HEK293 (cell line): ENCODE measurements at regions not wholly inside any gene's neighbourhood (a gene's known extent, or its start where the extent isn't known, plus 50 kb on each side); places are given as distances from the start of the nearest gene placed in this dataset.

Source experiments
- CTCF ChIA-PET: fragments of 350-600 bp; formaldehyde crosslinking; extraction: SDS; loops from one replicate; lab custom pipeline; 2021; ENCODE audit warnings: antibody characterized with exemption; lab: Yijun Ruan, JAX
- POLR2A ChIA-PET: fragments of 300-600 bp; formaldehyde crosslinking; extraction: SDS; loops from one replicate; lab custom pipeline; 2020; ENCODE audit warnings: antibody characterized with exemption, inconsistent platforms; lab: Yijun Ruan, JAX
- H3K27ac ChIP-seq: fragments of 200-500 bp; sonication (Bioruptor generic); 2 replicates; pipeline ENCODE4 v1.5.1; 2014; ENCODE audit warnings: low read depth, low read length, control low read depth, inconsistent platforms; ENCODE audit errors: extremely low read depth
- H3K36me3 ChIP-seq, 2 experiments: fragments of 200-500 bp in 1 of 2; sonication (Bioruptor generic) in 1 of 2; 1 replicate in 1 of 2; 2 replicates in 1 of 2; pipeline ENCODE4 v1.5.1; 2014 to 2017; ENCODE audit warnings: inconsistent platforms in 2 of 2, low read length in 2 of 2; ENCODE audit not compliant: control insufficient read depth in 2 of 2, insufficient read depth in 1 of 2
- H3K4me1 ChIP-seq: fragments of 200-500 bp; sonication (Bioruptor generic); 2 replicates; pipeline ENCODE4 v1.5.1; 2014; ENCODE audit warnings: mild to moderate bottlenecking, low read length, inconsistent platforms; ENCODE audit not compliant: control insufficient read depth, insufficient read depth
- H3K4me3 ChIP-seq: 2 replicates; pipeline ENCODE4 v1.5.1; 2011; ENCODE audit warnings: low read depth, mild to moderate bottlenecking, control low read depth, low read length, moderate library complexity
- H3K9me3 ChIP-seq: fragments of 200-500 bp; sonication (Bioruptor generic); 2 replicates; pipeline ENCODE4 v1.5.1; 2014; ENCODE audit warnings: low read depth, low read length, inconsistent platforms; ENCODE audit not compliant: control insufficient read depth, insufficient read depth
- BCL6B ChIP-seq: fragments of 450-650 bp; formaldehyde crosslinking; IDR thresholded peaks from 2 replicates; pipeline ENCODE4 v1.5.1; 2017; ENCODE audit warnings: missing biosample characterization, missing genetic modification characterization
- HIC1 ChIP-seq: fragments of 450-650 bp; formaldehyde crosslinking; IDR thresholded peaks from 2 replicates; pipeline ENCODE4 v1.5.1; 2016; ENCODE audit warnings: missing biosample characterization, missing genetic modification characterization
- REST ChIP-seq: fragments of 450-650 bp; formaldehyde crosslinking; IDR thresholded peaks from 2 replicates; pipeline ENCODE4 v1.5.1; 2016; ENCODE audit warnings: missing biosample characterization, missing genetic modification characterization
- ZBTB26 ChIP-seq: fragments of 450-650 bp; formaldehyde crosslinking; optimal IDR thresholded peaks from 2 replicates; pipeline ENCODE3; 2016; ENCODE audit warnings: missing biosample characterization, mild to moderate bottlenecking, missing genetic modification characterization
- ZBTB48 ChIP-seq: fragments of 450-650 bp; formaldehyde crosslinking; IDR thresholded peaks from 2 replicates; pipeline ENCODE4 v1.5.1; 2016; ENCODE audit warnings: missing biosample characterization, missing genetic modification characterization
- ZBTB6 ChIP-seq: fragments of 450-650 bp; formaldehyde crosslinking; IDR thresholded peaks from 2 replicates; pipeline ENCODE4 v1.5.1; 2017; ENCODE audit warnings: missing biosample characterization, missing genetic modification characterization
- ZIC2 ChIP-seq: fragments of 450-650 bp; formaldehyde crosslinking; IDR thresholded peaks from 2 replicates; pipeline ENCODE4 v1.5.1; 2016; ENCODE audit warnings: missing biosample characterization, missing genetic modification characterization
- ZNF175 ChIP-seq: fragments of 450-650 bp; formaldehyde crosslinking; IDR thresholded peaks from 2 replicates; pipeline ENCODE4 v1.5.1; 2016; ENCODE audit warnings: missing biosample characterization, missing genetic modification characterization
- ZNF2 ChIP-seq: fragments of 450-650 bp; formaldehyde crosslinking; IDR thresholded peaks from 2 replicates; pipeline ENCODE4 v1.5.1; 2016; ENCODE audit warnings: missing biosample characterization, missing genetic modification characterization
- ZNF324 ChIP-seq: fragments of 450-650 bp; formaldehyde crosslinking; IDR thresholded peaks from 2 replicates; pipeline ENCODE4 v1.5.1; 2016; ENCODE audit warnings: missing biosample characterization, missing genetic modification characterization
- ZNF416 ChIP-seq: fragments of 450-650 bp; formaldehyde crosslinking; IDR thresholded peaks from 2 replicates; pipeline ENCODE4 v1.5.1; 2016; ENCODE audit warnings: missing biosample characterization, missing genetic modification characterization
- ZNF426 ChIP-seq: fragments of 450-650 bp; formaldehyde crosslinking; IDR thresholded peaks from 2 replicates; pipeline ENCODE4 v1.5.1; 2017; ENCODE audit warnings: missing biosample characterization, missing genetic modification characterization, mild to moderate bottlenecking, inconsistent platforms, moderate library complexity
- ZNF433 ChIP-seq: fragments of 450-650 bp; formaldehyde crosslinking; IDR thresholded peaks from 2 replicates; pipeline ENCODE4 v1.5.1; 2016; ENCODE audit warnings: missing biosample characterization, missing genetic modification characterization, low read depth
- ZNF48 ChIP-seq: fragments of 450-650 bp; formaldehyde crosslinking; IDR thresholded peaks from 2 replicates; pipeline ENCODE4 v1.5.1; 2016; ENCODE audit warnings: missing biosample characterization, missing genetic modification characterization
- ZNF645 ChIP-seq: fragments of 450-650 bp; formaldehyde crosslinking; IDR thresholded peaks from 2 replicates; pipeline ENCODE4; 2016; ENCODE audit warnings: missing biosample characterization, missing genetic modification characterization
- ZNF701 ChIP-seq: fragments of 450-650 bp; formaldehyde crosslinking; IDR thresholded peaks from 2 replicates; pipeline ENCODE4 v1.5.1; 2016; ENCODE audit warnings: missing biosample characterization, missing genetic modification characterization
- ZNF747 ChIP-seq: fragments of 450-650 bp; formaldehyde crosslinking; IDR thresholded peaks from 2 replicates; pipeline ENCODE4 v1.5.1; 2016; ENCODE audit warnings: missing biosample characterization, missing genetic modification characterization
- ZSCAN16 ChIP-seq: fragments of 450-650 bp; formaldehyde crosslinking; IDR thresholded peaks from 2 replicates; pipeline ENCODE4 v1.5.1; 2016; ENCODE audit warnings: missing biosample characterization, missing genetic modification characterization

GRCh38 chr11:116557282-116557681 is 215.5 kb downstream of the BUD13 start:
- Histone ChIP-seq H3K4me3 (no peak overlapping the region), H3K9me3 (no peaks in the 10 kb centered on the region), H3K27ac (no peak overlapping the region), H3K4me1 (no peaks in the 10 kb centered on the region), H3K36me3 (no peaks in the 10 kb centered on the region)
- CTCF ChIA-PET, result no interaction called here
- TF ChIP-seq ZNF426 (no peak), HIC1 (tag by site-specific recombination) (no peak), ZNF433 (no peak), ZBTB6 (tag by site-specific recombination) (no peak), ZNF175 (no peak), ZNF416 (tag by site-specific recombination) (no peak), ZBTB48 (no peak), ZNF747 (tag by site-specific recombination) (no peak), ZNF48 (tag by site-specific recombination) (no peak), ZIC2 (no peak), ZNF701 (tag by site-specific recombination) (no peak), ZNF324 (no peak), REST (tag by site-specific recombination) (no peak), ZNF645 (tag by site-specific recombination) (no peak), BCL6B (tag by site-specific recombination) (no peak), ZSCAN16 (tag by site-specific recombination) (no peak), ZNF2 (tag by site-specific recombination) (no peak), ZBTB26 (tag by site-specific recombination) (no peak)
- POLR2A ChIA-PET, result no interaction called here
